DND-41 (cell line): ENCODE measurements at regions not wholly inside any gene's neighbourhood (a gene's known extent, or its start where the extent isn't known, plus 50 kb on each side); places are given as distances from the start of the nearest gene placed in this dataset.

Source experiments
- ATAC-seq: fragments of 200-7000 bp; cut with Tn5 transposase; 3 replicates; pipeline ENCODE4 v1.9.1; 2021; ENCODE audit warnings: low read depth; ENCODE audit not compliant: insufficient read depth
- DNase-seq: peaks from one replicate; pipeline ENCODE4 v3.0.0-alpha.2; 2020
- H2AFZ ChIP-seq: 2 replicates; pipeline ENCODE4 v1.6.0; 2012; ENCODE audit warnings: low read depth, low read length
- H3K27ac ChIP-seq: 2 replicates; pipeline ENCODE4 v1.5.1; 2012; ENCODE audit warnings: low read length, inconsistent platforms
- H3K27me3 ChIP-seq: fragments of 200-600 bp; sonication (generic); 2 replicates; pipeline ENCODE4 v1.6.0; 2012; ENCODE audit warnings: low read length, mild to moderate bottlenecking, inconsistent platforms; ENCODE audit not compliant: insufficient read depth, poor library complexity
- H3K36me3 ChIP-seq: 2 replicates; pipeline ENCODE4 v1.5.1; 2012; ENCODE audit warnings: low read length, inconsistent platforms; ENCODE audit not compliant: insufficient read depth
- H3K4me1 ChIP-seq: 2 replicates; pipeline ENCODE4 v1.5.1; 2012; ENCODE audit warnings: mild to moderate bottlenecking, low read length; ENCODE audit not compliant: insufficient read depth
- H3K4me2 ChIP-seq: 2 replicates; pipeline ENCODE4 v1.6.0; 2012; ENCODE audit warnings: mild to moderate bottlenecking, moderate library complexity, low read length, inconsistent platforms; ENCODE audit not compliant: insufficient read depth
- H3K4me3 ChIP-seq, 2 experiments: fragments of 200-600 bp in 1 of 2; shearing (Covaris generic) in 1 of 2; 2 replicates each; pipeline ENCODE4 v1.5.1; 2012 to 2016; ENCODE audit warnings: inconsistent platforms in 2 of 2, low read length in 2 of 2, mild to moderate bottlenecking in 2 of 2, low read depth in 1 of 2, moderate library complexity in 1 of 2
- H3K79me2 ChIP-seq: 2 replicates; pipeline ENCODE4 v1.6.0; 2012; ENCODE audit warnings: low read length, inconsistent platforms; ENCODE audit not compliant: insufficient read depth
- H3K9ac ChIP-seq: 2 replicates; pipeline ENCODE4 v1.6.0; 2012; ENCODE audit warnings: low read depth, mild to moderate bottlenecking, inconsistent platforms, low read length, moderate library complexity
- H3K9me3 ChIP-seq: 2 replicates; pipeline ENCODE4 v1.5.1; 2012; ENCODE audit warnings: low read length, moderate library complexity, mild to moderate bottlenecking, inconsistent platforms; ENCODE audit not compliant: insufficient read depth, severe bottlenecking
- H4K20me1 ChIP-seq: 2 replicates; pipeline ENCODE4 v1.6.0; 2012; ENCODE audit warnings: low read length; ENCODE audit not compliant: insufficient read depth
- CTCF ChIP-seq: IDR thresholded peaks from 2 replicates; pipeline ENCODE4 v1.5.1; 2012; ENCODE audit warnings: borderline replicate concordance, low read length, moderate library complexity, mild to moderate bottlenecking; ENCODE audit not compliant: poor library complexity, severe bottlenecking; ENCODE audit errors: extremely low read depth
- EZH2 ChIP-seq: IDR thresholded peaks from 3 replicates; pipeline ENCODE4 v1.6.1; 2012; ENCODE audit warnings: borderline replicate concordance, low read depth, mild to moderate bottlenecking, moderate library complexity, low read length, inconsistent platforms; ENCODE audit not compliant: severe bottlenecking

DNA sequence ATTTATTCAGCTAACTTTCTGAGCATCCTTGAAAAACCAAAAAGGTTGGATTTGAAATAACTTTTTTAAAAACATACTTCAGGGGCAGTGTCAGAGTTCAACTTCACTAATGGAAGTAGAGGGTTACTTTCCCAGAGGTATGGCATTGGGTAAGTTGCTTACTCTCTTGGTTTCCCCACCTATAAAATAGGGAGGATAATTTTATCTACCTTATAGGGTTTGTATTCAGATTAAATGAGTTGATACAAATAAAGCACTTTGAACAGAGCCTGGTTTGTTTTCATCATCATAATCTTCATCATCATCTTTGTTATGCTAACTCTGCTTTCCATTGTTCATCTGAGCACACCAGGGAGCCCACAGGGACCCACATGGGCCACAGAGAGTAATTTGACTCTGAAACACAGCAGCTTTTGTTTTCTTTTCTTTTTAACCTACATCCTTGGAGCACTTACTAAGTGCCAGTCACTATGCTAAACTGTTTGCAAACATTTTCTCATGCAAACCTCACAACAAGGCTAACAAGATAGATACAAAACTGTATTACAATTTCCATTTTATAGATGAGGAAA, 179.1 kb upstream of the SLC24A2 start:
- H3K79me2 ChIP-seq: no peaks in the 10 kb centered on the region
- H2AFZ ChIP-seq: peak overlapping the region; percentile 44; the same call in 1 of the 2 replicates
- no peaks in the 10 kb centered on the region for H3K27me3 ChIP-seq
- no peaks in the 10 kb centered on the region for H3K9me3 ChIP-seq
- TF ChIP-seq EZH2 (no peak), CTCF (no peak)
- no peak overlapping the region for H3K27ac ChIP-seq
- H3K36me3 ChIP-seq: no peaks in the 10 kb centered on the region
- no peak overlapping the region for H3K4me2 ChIP-seq
- DNase-seq (no peak), ATAC-seq (no peak)
- H3K4me3 ChIP-seq: no peak overlapping the region
- H3K9ac ChIP-seq: no peak overlapping the region
- no peaks in the 10 kb centered on the region for H4K20me1 ChIP-seq
- peaks cover 8% of the 10 kb centered on the region for H3K4me1 ChIP-seq

GRCh38 chr9:19967216-19967887, 178.5 kb upstream of the SLC24A2 start:
- H2AFZ ChIP-seq: no peak overlapping the region
- H3K79me2 ChIP-seq: no peaks in the 10 kb centered on the region
- TF ChIP-seq EZH2 (no peak), CTCF (peak; percentile 62)
- H3K36me3 ChIP-seq: no peaks in the 10 kb centered on the region
- no peak overlapping the region for H3K9ac ChIP-seq
- no peak overlapping the region for H3K27ac ChIP-seq
- DNase-seq (peak; percentile 29), ATAC-seq (peak; percentile 67)
- H3K9me3 ChIP-seq: no peaks in the 10 kb centered on the region
- H3K4me1 ChIP-seq: peaks cover 8% of the 10 kb centered on the region
- H3K27me3 ChIP-seq: no peaks in the 10 kb centered on the region
- no peaks in the 10 kb centered on the region for H4K20me1 ChIP-seq
- no peak overlapping the region for H3K4me2 ChIP-seq
- H3K4me3 ChIP-seq: no peak overlapping the region

- Histone ChIP-seq H3K4me2 (no peak overlapping the region), H4K20me1 (no peaks in the 10 kb centered on the region), H3K4me1 (peaks cover 8% of the 10 kb centered on the region), H3K27ac (no peak overlapping the region), H3K79me2 (no peaks in the 10 kb centered on the region), H2AFZ (no peak overlapping the region), H3K9ac (no peak overlapping the region), H3K36me3 (no peaks in the 10 kb centered on the region), H3K4me3 (no peak overlapping the region), H3K27me3 (no peaks in the 10 kb centered on the region), H3K9me3 (no peaks in the 10 kb centered on the region)
- no peak for DNase-seq
- TF ChIP-seq CTCF (no peak), EZH2 (no peak)
- ATAC-seq: no peak
Measured at GRCh38 chr9:19965336-19965735, 176.5 kb upstream of the SLC24A2 start.
